ENCODE measurements at regions not wholly inside any gene's neighbourhood (a gene's known extent, or its start where the extent isn't known, plus 50 kb on each side); places are given as distances from the start of the nearest gene placed in this dataset.

- no peak overlapping the region for H3K4me3 ChIP-seq (ENCODE audit: low read length)
- no peak for TF ChIP-seq CTCF (conservative IDR thresholded peaks at IDR 0.05; ENCODE audit: low read depth, low read length)
- no peak for DNase-seq (ENCODE audit: low read depth)
Observed at GRCh38 chr1:25028587-25028906, 98.5 kb upstream of the RUNX3 start.

GRCh38 chr1:25027822-25028586, 97.9 kb upstream of the RUNX3 start:
- no peak for TF ChIP-seq CTCF (conservative IDR thresholded peaks at IDR 0.05; ENCODE audit: low read depth, low read length)
- no peak for DNase-seq (ENCODE audit: low read depth)
- H3K4me3 ChIP-seq (ENCODE audit: low read length): no peak overlapping the region

GRCh38 chr1:25026730-25027450, 96.8 kb upstream of the RUNX3 start:
- DNase-seq (ENCODE audit: low read depth): no peak
- no peak for TF ChIP-seq CTCF (conservative IDR thresholded peaks at IDR 0.05; ENCODE audit: low read depth, low read length)

GRCh38 chr1:25026304-25026703, 96.2 kb upstream of the RUNX3 start:
- no peak for DNase-seq (ENCODE audit: low read depth)
- no peak for TF ChIP-seq CTCF (conservative IDR thresholded peaks at IDR 0.05; ENCODE audit: low read depth, low read length)
- H3K4me3 ChIP-seq (ENCODE audit: low read length): no peak overlapping the region

More at GRCh38 chr1:25026730-25027450, 96.8 kb upstream of the RUNX3 start:
- no peak overlapping the region for H3K4me3 ChIP-seq (ENCODE audit: low read length)

- no peak overlapping the region for H3K4me3 ChIP-seq (ENCODE audit: low read length)
- no peak for TF ChIP-seq CTCF (conservative IDR thresholded peaks at IDR 0.05; ENCODE audit: low read depth, low read length)
- DNase-seq (ENCODE audit: low read depth): no peak
Observed at GRCh38 chr1:25024615-25025350, 94.7 kb upstream of the RUNX3 start.

GRCh38 chr1:25023826-25024225, 93.8 kb upstream of the RUNX3 start:
- no peak for TF ChIP-seq CTCF (conservative IDR thresholded peaks at IDR 0.05; ENCODE audit: low read depth, low read length)
- H3K4me3 ChIP-seq (ENCODE audit: low read length): no peak overlapping the region
- DNase-seq (ENCODE audit: low read depth): no peak
